ENCODE measurements at regions not wholly inside any gene's neighbourhood (a gene's known extent, or its start where the extent isn't known, plus 50 kb on each side); places are given as distances from the start of the nearest gene placed in this dataset.

GRCh38 chrX:20637351-20637750 is 370.6 kb upstream of the RPS6KA3 start (continued):
- TF ChIP-seq, protein P1, sequence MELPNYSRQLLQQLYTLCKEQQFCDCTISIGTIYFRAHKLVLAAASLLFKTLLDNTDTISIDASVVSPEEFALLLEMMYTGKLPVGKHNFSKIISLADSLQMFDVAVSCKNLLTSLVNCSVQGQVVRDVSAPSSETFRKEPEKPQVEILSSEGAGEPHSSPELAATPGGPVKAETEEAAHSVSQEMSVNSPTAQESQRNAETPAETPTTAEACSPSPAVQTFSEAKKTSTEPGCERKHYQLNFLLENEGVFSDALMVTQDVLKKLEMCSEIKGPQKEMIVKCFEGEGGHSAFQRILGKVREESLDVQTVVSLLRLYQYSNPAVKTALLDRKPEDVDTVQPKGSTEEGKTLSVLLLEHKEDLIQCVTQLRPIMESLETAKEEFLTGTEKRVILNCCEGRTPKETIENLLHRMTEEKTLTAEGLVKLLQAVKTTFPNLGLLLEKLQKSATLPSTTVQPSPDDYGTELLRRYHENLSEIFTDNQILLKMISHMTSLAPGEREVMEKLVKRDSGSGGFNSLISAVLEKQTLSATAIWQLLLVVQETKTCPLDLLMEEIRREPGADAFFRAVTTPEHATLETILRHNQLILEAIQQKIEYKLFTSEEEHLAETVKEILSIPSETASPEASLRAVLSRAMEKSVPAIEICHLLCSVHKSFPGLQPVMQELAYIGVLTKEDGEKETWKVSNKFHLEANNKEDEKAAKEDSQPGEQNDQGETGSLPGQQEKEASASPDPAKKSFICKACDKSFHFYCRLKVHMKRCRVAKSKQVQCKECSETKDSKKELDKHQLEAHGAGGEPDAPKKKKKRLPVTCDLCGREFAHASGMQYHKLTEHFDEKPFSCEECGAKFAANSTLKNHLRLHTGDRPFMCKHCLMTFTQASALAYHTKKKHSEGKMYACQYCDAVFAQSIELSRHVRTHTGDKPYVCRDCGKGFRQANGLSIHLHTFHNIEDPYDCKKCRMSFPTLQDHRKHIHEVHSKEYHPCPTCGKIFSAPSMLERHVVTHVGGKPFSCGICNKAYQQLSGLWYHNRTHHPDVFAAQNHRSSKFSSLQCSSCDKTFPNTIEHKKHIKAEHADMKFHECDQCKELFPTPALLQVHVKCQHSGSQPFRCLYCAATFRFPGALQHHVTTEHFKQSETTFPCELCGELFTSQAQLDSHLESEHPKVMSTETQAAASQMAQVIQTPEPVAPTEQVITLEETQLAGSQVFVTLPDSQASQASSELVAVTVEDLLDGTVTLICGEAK (IDR thresholded peaks at IDR 0.05) = no peak
- TF ChIP-seq, protein P1 (CRISPR knock-in tag; IDR thresholded peaks at IDR 0.05) = no peak
- no peak for TF ChIP-seq NFE2 (IDR thresholded peaks at IDR 0.05; ENCODE audit: low read depth)
- TF ChIP-seq ZNF143 (CRISPR knock-in tag; IDR thresholded peaks at IDR 0.05) = no peak
- TF ChIP-seq PBX2 (CRISPR knock-in tag; IDR thresholded peaks at IDR 0.05; ENCODE audit: low read depth) = no peak
- TF ChIP-seq PBX2 (tag; conservative IDR thresholded peaks at IDR 0.05; ENCODE audit: low read depth) = no peak
- TF ChIP-seq, protein P2, sequence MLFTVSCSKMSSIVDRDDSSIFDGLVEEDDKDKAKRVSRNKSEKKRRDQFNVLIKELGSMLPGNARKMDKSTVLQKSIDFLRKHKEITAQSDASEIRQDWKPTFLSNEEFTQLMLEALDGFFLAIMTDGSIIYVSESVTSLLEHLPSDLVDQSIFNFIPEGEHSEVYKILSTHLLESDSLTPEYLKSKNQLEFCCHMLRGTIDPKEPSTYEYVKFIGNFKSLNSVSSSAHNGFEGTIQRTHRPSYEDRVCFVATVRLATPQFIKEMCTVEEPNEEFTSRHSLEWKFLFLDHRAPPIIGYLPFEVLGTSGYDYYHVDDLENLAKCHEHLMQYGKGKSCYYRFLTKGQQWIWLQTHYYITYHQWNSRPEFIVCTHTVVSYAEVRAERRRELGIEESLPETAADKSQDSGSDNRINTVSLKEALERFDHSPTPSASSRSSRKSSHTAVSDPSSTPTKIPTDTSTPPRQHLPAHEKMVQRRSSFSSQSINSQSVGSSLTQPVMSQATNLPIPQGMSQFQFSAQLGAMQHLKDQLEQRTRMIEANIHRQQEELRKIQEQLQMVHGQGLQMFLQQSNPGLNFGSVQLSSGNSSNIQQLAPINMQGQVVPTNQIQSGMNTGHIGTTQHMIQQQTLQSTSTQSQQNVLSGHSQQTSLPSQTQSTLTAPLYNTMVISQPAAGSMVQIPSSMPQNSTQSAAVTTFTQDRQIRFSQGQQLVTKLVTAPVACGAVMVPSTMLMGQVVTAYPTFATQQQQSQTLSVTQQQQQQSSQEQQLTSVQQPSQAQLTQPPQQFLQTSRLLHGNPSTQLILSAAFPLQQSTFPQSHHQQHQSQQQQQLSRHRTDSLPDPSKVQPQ (CRISPR knock-in tag; IDR thresholded peaks at IDR 0.05; ENCODE audit: borderline replicate concordance) = no peak
- no peak for TF ChIP-seq ZNF584 (CRISPR knock-in tag; IDR thresholded peaks at IDR 0.05; ENCODE audit: low read depth)
- TF ChIP-seq CBFA2T2 (conservative IDR thresholded peaks at IDR 0.05) = no peak
- TF ChIP-seq, protein P3, sequence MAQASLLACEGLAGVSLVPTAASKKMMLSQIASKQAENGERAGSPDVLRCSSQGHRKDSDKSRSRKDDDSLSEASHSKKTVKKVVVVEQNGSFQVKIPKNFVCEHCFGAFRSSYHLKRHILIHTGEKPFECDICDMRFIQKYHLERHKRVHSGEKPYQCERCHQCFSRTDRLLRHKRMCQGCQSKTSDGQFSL (CRISPR knock-in tag; IDR thresholded peaks at IDR 0.05) = no peak
- TF ChIP-seq, protein P3 (tag; IDR thresholded peaks at IDR 0.05) = no peak

Measured in K562 (cell line).